ENCODE measurements at regions not wholly inside any gene's neighbourhood (a gene's known extent, or its start where the extent isn't known, plus 50 kb on each side); places are given as distances from the start of the nearest gene placed in this dataset.

- Histone ChIP-seq H3K4me3 (ENCODE audit: insufficient read depth, low read depth, low read length, poor library complexity, severe bottlenecking) (no peak overlapping the region), H3K36me3 (ENCODE audit: control insufficient read depth, insufficient read depth, low read length) (no peaks in the 10 kb centered on the region), H3K4me1 (ENCODE audit: control insufficient read depth, insufficient read depth, low read length, poor library complexity, severe bottlenecking) (no peaks in the 10 kb centered on the region), H3K27me3 (replicated peaks; ENCODE audit: control insufficient read depth, insufficient read depth, low read length, poor library complexity, severe bottlenecking) (no peaks in the 10 kb centered on the region), H3K9me3 (ENCODE audit: control insufficient read depth, low read length) (no peaks in the 10 kb centered on the region), H3K27ac (ENCODE audit: insufficient read depth, low read length, poor library complexity, severe bottlenecking) (no peak overlapping the region)
- no peak for DNase-seq
Measured at GRCh38 chr18:78566720-78567119, 412.9 kb upstream of the SALL3 start.

- no peaks in the 10 kb centered on the region for H3K36me3 ChIP-seq (ENCODE audit: control insufficient read depth, insufficient read depth, low read length)
- H3K4me3 ChIP-seq (ENCODE audit: insufficient read depth, low read depth, low read length, poor library complexity, severe bottlenecking): no peak overlapping the region
- H3K27ac ChIP-seq (ENCODE audit: insufficient read depth, low read length, poor library complexity, severe bottlenecking): no peak overlapping the region
- H3K9me3 ChIP-seq (ENCODE audit: control insufficient read depth, low read length): peaks cover 5% of the 10 kb centered on the region
- no peaks in the 10 kb centered on the region for H3K4me1 ChIP-seq (ENCODE audit: control insufficient read depth, insufficient read depth, low read length, poor library complexity, severe bottlenecking)
- DNase-seq: no peak
- H3K27me3 ChIP-seq (replicated peaks; ENCODE audit: control insufficient read depth, insufficient read depth, low read length, poor library complexity, severe bottlenecking): no peaks in the 10 kb centered on the region
Measured at GRCh38 chr18:78571063-78571785, 408.4 kb upstream of the SALL3 start.

DNA sequence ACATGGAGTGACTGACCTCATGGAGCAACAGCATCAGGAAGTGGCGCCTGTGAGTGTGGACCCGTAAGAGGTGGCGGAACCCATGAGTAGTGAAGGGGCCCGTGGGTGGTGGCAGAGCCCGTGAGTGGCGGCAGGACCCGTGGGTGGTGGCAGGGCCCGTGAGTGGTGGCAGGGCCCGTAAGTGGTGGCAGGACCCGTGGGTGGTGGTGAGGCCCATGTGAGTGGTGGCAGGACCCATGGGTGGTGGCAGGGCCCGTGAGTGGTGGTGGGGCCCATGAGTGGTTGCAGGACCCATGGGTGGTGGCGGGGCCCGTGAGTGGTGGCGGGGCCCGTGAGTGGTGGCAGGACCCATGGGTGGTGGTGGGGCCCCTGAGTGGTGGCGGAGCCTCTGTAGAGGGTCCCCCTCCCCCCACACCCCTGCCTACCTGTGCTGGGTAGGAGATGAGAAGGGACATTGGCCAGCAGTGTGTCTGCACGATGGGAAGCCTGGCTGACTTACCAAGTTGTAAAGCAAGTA lies 407.7 kb upstream of the SALL3 start:
- Histone ChIP-seq H3K27ac (ENCODE audit: insufficient read depth, low read length, poor library complexity, severe bottlenecking) (no peak overlapping the region), H3K27me3 (replicated peaks; ENCODE audit: control insufficient read depth, insufficient read depth, low read length, poor library complexity, severe bottlenecking) (no peaks in the 10 kb centered on the region), H3K4me3 (ENCODE audit: insufficient read depth, low read depth, low read length, poor library complexity, severe bottlenecking) (no peak overlapping the region), H3K36me3 (ENCODE audit: control insufficient read depth, insufficient read depth, low read length) (no peaks in the 10 kb centered on the region), H3K4me1 (ENCODE audit: control insufficient read depth, insufficient read depth, low read length, poor library complexity, severe bottlenecking) (no peaks in the 10 kb centered on the region), H3K9me3 (ENCODE audit: control insufficient read depth, low read length) (peaks cover 5% of the 10 kb centered on the region)
- no peak for DNase-seq

GRCh38 chr18:78573773-78574172 lies 405.8 kb upstream of the SALL3 start:
- H3K4me3 ChIP-seq (ENCODE audit: insufficient read depth, low read depth, low read length, poor library complexity, severe bottlenecking): no peak overlapping the region
- no peaks in the 10 kb centered on the region for H3K4me1 ChIP-seq (ENCODE audit: control insufficient read depth, insufficient read depth, low read length, poor library complexity, severe bottlenecking)
- no peak overlapping the region for H3K27ac ChIP-seq (ENCODE audit: insufficient read depth, low read length, poor library complexity, severe bottlenecking)
- peaks cover 5% of the 10 kb centered on the region for H3K9me3 ChIP-seq (ENCODE audit: control insufficient read depth, low read length)
- H3K27me3 ChIP-seq (replicated peaks; ENCODE audit: control insufficient read depth, insufficient read depth, low read length, poor library complexity, severe bottlenecking): no peaks in the 10 kb centered on the region
- no peaks in the 10 kb centered on the region for H3K36me3 ChIP-seq (ENCODE audit: control insufficient read depth, insufficient read depth, low read length)
- no peak for DNase-seq

- no peak for DNase-seq
- Histone ChIP-seq H3K4me1 (ENCODE audit: control insufficient read depth, insufficient read depth, low read length, poor library complexity, severe bottlenecking) (no peaks in the 10 kb centered on the region), H3K27me3 (replicated peaks; ENCODE audit: control insufficient read depth, insufficient read depth, low read length, poor library complexity, severe bottlenecking) (no peaks in the 10 kb centered on the region), H3K36me3 (ENCODE audit: control insufficient read depth, insufficient read depth, low read length) (no peaks in the 10 kb centered on the region), H3K4me3 (ENCODE audit: insufficient read depth, low read depth, low read length, poor library complexity, severe bottlenecking) (no peak overlapping the region), H3K27ac (ENCODE audit: insufficient read depth, low read length, poor library complexity, severe bottlenecking) (no peak overlapping the region), H3K9me3 (ENCODE audit: control insufficient read depth, low read length) (peaks cover 5% of the 10 kb centered on the region)
Measured at GRCh38 chr18:78576967-78577366, 402.7 kb upstream of the SALL3 start.

DNA sequence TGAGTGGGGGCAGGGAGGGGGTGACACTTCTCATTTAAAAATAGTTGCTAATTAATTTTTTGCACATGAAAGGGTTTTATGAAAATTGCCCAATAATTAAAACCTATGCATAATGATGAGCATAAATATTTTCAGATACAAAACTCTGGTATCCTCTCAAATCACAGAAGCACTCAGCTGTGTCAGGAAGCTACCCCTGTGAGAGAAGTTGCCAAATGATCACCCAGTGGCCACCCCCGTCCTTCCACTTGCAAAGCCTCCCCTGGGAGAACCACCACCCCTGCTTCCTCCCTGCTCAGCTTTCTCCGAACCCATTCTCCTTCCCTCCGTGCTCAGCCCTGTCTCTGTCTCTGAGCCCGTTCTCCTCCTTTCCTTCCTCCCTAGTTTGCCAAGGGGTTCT lies 400.2 kb upstream of the SALL3 start:
- H3K4me3 ChIP-seq (ENCODE audit: insufficient read depth, low read depth, low read length, poor library complexity, severe bottlenecking): no peak overlapping the region
- H3K4me1 ChIP-seq (ENCODE audit: control insufficient read depth, insufficient read depth, low read length, poor library complexity, severe bottlenecking): no peaks in the 10 kb centered on the region
- no peak for DNase-seq
- no peak overlapping the region for H3K27ac ChIP-seq (ENCODE audit: insufficient read depth, low read length, poor library complexity, severe bottlenecking)
- no peaks in the 10 kb centered on the region for H3K9me3 ChIP-seq (ENCODE audit: control insufficient read depth, low read length)
- no peaks in the 10 kb centered on the region for H3K36me3 ChIP-seq (ENCODE audit: control insufficient read depth, insufficient read depth, low read length)
- H3K27me3 ChIP-seq (replicated peaks; ENCODE audit: control insufficient read depth, insufficient read depth, low read length, poor library complexity, severe bottlenecking): no peaks in the 10 kb centered on the region

DNA sequence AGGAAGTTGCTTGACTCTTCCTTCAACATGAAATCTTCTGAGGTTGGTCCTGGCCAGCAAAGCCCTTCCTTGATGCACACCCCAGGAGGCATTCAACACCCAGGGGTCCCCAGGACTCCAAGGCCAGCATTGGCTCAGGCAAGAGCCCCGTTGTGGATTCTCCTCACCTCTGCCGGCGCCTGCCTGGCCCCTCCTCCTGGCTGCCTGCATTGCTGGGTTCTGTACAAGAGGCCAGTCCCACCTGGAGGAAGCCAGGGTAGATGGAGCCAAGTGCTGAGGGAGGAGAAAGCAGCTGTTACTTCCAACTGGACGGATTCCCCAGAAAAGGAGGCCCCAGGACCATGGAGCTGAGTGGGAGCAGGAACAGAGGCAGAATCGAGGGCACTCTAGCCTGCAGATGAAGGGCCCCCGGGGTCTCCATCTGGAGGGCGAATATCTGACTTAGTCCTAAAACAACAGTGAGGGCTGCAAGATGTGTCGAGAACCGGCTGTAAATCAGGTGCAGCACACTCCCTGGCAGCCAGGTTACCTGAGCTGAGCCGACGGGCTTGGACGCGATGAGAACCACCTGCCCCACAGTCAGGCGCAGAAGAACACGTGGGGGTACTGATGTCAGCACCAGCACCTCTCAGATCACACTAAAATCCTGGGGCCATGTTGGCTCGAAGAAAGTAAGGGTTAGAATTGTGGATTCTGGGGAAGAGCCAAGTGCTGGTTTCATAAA lies 399.6 kb upstream of the SALL3 start:
- no peak for DNase-seq
- H3K27ac ChIP-seq (ENCODE audit: insufficient read depth, low read length, poor library complexity, severe bottlenecking): no peak overlapping the region
- H3K27me3 ChIP-seq (replicated peaks; ENCODE audit: control insufficient read depth, insufficient read depth, low read length, poor library complexity, severe bottlenecking): no peaks in the 10 kb centered on the region
- H3K36me3 ChIP-seq (ENCODE audit: control insufficient read depth, insufficient read depth, low read length): no peaks in the 10 kb centered on the region
- H3K9me3 ChIP-seq (ENCODE audit: control insufficient read depth, low read length): no peaks in the 10 kb centered on the region
- no peak overlapping the region for H3K4me3 ChIP-seq (ENCODE audit: insufficient read depth, low read depth, low read length, poor library complexity, severe bottlenecking)
- no peaks in the 10 kb centered on the region for H3K4me1 ChIP-seq (ENCODE audit: control insufficient read depth, insufficient read depth, low read length, poor library complexity, severe bottlenecking)

- no peaks in the 10 kb centered on the region for H3K9me3 ChIP-seq (ENCODE audit: control insufficient read depth, low read length)
- DNase-seq: no peak
- H3K36me3 ChIP-seq (ENCODE audit: control insufficient read depth, insufficient read depth, low read length): no peaks in the 10 kb centered on the region
- no peak overlapping the region for H3K27ac ChIP-seq (ENCODE audit: insufficient read depth, low read length, poor library complexity, severe bottlenecking)
- H3K4me1 ChIP-seq (ENCODE audit: control insufficient read depth, insufficient read depth, low read length, poor library complexity, severe bottlenecking): no peaks in the 10 kb centered on the region
- no peak overlapping the region for H3K4me3 ChIP-seq (ENCODE audit: insufficient read depth, low read depth, low read length, poor library complexity, severe bottlenecking)
- no peaks in the 10 kb centered on the region for H3K27me3 ChIP-seq (replicated peaks; ENCODE audit: control insufficient read depth, insufficient read depth, low read length, poor library complexity, severe bottlenecking)
Measured at GRCh38 chr18:78580835-78581339, 398.7 kb upstream of the SALL3 start.

DNA sequence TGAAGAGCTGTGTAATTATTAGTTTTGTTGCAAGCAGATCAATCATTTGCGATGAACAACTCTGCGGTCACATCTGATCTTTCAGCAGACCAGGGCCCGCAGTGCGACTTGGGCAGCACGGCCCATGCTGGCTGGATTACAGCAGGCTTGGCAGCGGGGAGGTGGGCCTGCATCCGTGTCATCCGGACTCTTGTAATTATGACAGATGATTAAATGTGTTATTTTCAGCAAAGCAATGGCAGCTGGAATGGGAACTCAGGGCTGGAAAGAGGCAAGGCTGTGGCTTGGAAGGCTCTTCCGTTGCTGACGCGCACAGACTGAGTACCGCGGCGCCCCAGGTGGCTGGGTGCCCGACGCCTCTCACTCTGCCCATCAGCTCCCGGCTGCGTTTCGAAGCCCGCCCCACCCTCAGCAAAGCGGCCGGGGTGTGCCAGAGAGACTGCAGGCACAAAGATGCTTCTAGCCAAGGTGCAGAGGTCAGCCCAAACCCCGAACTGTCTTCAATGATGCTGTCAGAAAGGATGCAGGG lies 397.4 kb upstream of the SALL3 start:
- Histone ChIP-seq H3K9me3 (ENCODE audit: control insufficient read depth, low read length) (no peaks in the 10 kb centered on the region), H3K27ac (ENCODE audit: insufficient read depth, low read length, poor library complexity, severe bottlenecking) (no peak overlapping the region)
- DNase-seq: no peak

More for the DNA sequence above, 397.4 kb upstream of the SALL3 start:
- Histone ChIP-seq H3K4me1 (ENCODE audit: control insufficient read depth, insufficient read depth, low read length, poor library complexity, severe bottlenecking) (no peaks in the 10 kb centered on the region), H3K4me3 (ENCODE audit: insufficient read depth, low read depth, low read length, poor library complexity, severe bottlenecking) (no peak overlapping the region), H3K36me3 (ENCODE audit: control insufficient read depth, insufficient read depth, low read length) (no peaks in the 10 kb centered on the region), H3K27me3 (replicated peaks; ENCODE audit: control insufficient read depth, insufficient read depth, low read length, poor library complexity, severe bottlenecking) (no peaks in the 10 kb centered on the region)

Data from effector memory CD4-positive, alpha-beta T cell (primary cell).